ENCODE measurements at regions not wholly inside any gene's neighbourhood (a gene's known extent, or its start where the extent isn't known, plus 50 kb on each side); places are given as distances from the start of the nearest gene placed in this dataset.

GRCh38 chr6:65771946-65772345, 64.9 kb upstream of the EYS start:
- ATAC-seq (ENCODE audit: insufficient read depth, low read depth) (no peak), DNase-seq (no peak)
- TF ChIP-seq, protein P1, sequence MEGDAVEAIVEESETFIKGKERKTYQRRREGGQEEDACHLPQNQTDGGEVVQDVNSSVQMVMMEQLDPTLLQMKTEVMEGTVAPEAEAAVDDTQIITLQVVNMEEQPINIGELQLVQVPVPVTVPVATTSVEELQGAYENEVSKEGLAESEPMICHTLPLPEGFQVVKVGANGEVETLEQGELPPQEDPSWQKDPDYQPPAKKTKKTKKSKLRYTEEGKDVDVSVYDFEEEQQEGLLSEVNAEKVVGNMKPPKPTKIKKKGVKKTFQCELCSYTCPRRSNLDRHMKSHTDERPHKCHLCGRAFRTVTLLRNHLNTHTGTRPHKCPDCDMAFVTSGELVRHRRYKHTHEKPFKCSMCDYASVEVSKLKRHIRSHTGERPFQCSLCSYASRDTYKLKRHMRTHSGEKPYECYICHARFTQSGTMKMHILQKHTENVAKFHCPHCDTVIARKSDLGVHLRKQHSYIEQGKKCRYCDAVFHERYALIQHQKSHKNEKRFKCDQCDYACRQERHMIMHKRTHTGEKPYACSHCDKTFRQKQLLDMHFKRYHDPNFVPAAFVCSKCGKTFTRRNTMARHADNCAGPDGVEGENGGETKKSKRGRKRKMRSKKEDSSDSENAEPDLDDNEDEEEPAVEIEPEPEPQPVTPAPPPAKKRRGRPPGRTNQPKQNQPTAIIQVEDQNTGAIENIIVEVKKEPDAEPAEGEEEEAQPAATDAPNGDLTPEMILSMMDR (IDR thresholded peaks at IDR 0.05; ENCODE audit: borderline replicate concordance, extremely low read depth, low read length, poor library complexity, severe bottlenecking) = no peak
- no peak for TF ChIP-seq EZH2 (IDR thresholded peaks at IDR 0.05; ENCODE audit: borderline replicate concordance, low read depth, low read length, severe bottlenecking)
- Histone ChIP-seq H3K4me2 (ENCODE audit: insufficient read depth, low read length) (no peak overlapping the region), H2AFZ (ENCODE audit: low read depth, low read length) (no peak overlapping the region), H3K4me1 (ENCODE audit: insufficient read depth, low read length) (no peaks in the 10 kb centered on the region), H3K27ac (ENCODE audit: low read length) (no peak overlapping the region), H3K36me3 (ENCODE audit: insufficient read depth, low read length) (no peaks in the 10 kb centered on the region), H3K9me3 (ENCODE audit: insufficient read depth, low read length, severe bottlenecking) (peaks cover 3% of the 10 kb centered on the region), H3K9ac (ENCODE audit: low read depth, low read length) (no peak overlapping the region), H4K20me1 (ENCODE audit: insufficient read depth, low read length) (no peaks in the 10 kb centered on the region), H3K79me2 (ENCODE audit: insufficient read depth, low read length) (no peaks in the 10 kb centered on the region), H3K4me3 (ENCODE audit: low read depth in 1 of 2, low read length in 2 of 2) (no peak overlapping the region), H3K27me3 (ENCODE audit: insufficient read depth, low read length, poor library complexity) (no peaks in the 10 kb centered on the region)

DNA sequence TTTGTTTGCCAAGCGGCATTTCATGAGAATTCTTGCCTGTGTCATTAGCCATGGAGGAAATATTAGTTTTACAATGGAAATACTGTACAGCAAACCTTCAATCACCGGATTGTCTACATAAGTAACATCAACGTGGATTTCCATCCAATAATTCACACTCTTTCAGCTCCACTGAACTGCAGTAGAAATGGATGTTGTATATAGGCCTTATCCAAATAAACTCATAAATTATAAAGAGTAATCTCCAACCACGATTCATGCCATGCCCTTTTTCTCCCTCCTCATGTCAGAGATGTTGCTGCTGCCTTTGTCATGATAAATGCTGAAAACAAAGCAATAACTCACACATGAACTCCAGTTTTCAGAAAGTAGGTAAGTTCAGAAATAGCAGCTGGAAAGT, 54.9 kb upstream of the EYS start:
- Histone ChIP-seq H3K4me3 (ENCODE audit: low read depth in 1 of 2, low read length in 2 of 2) (no peak overlapping the region), H3K4me2 (ENCODE audit: insufficient read depth, low read length) (no peak overlapping the region), H3K4me1 (ENCODE audit: insufficient read depth, low read length) (no peaks in the 10 kb centered on the region), H3K9ac (ENCODE audit: low read depth, low read length) (no peak overlapping the region), H3K27ac (ENCODE audit: low read length) (no peak overlapping the region), H2AFZ (ENCODE audit: low read depth, low read length) (no peak overlapping the region), H3K79me2 (ENCODE audit: insufficient read depth, low read length) (no peaks in the 10 kb centered on the region), H3K36me3 (ENCODE audit: insufficient read depth, low read length) (no peaks in the 10 kb centered on the region), H3K27me3 (ENCODE audit: insufficient read depth, low read length, poor library complexity) (no peaks in the 10 kb centered on the region), H3K9me3 (ENCODE audit: insufficient read depth, low read length, severe bottlenecking) (no peaks in the 10 kb centered on the region), H4K20me1 (ENCODE audit: insufficient read depth, low read length) (no peaks in the 10 kb centered on the region)
- TF ChIP-seq EZH2 (IDR thresholded peaks at IDR 0.05; ENCODE audit: borderline replicate concordance, low read depth, low read length, severe bottlenecking) = no peak
- TF ChIP-seq, protein P1 (IDR thresholded peaks at IDR 0.05; ENCODE audit: borderline replicate concordance, extremely low read depth, low read length, poor library complexity, severe bottlenecking) = no peak
- ATAC-seq (ENCODE audit: insufficient read depth, low read depth) (no peak), DNase-seq (no peak)

GRCh38 chr6:65760285-65760684, 53.3 kb upstream of the EYS start:
- DNase-seq (no peak), ATAC-seq (ENCODE audit: insufficient read depth, low read depth) (no peak)
- H3K36me3 ChIP-seq (ENCODE audit: insufficient read depth, low read length) = no peaks in the 10 kb centered on the region
- H3K27me3 ChIP-seq (ENCODE audit: insufficient read depth, low read length, poor library complexity) = no peaks in the 10 kb centered on the region
- no peak overlapping the region for H2AFZ ChIP-seq (ENCODE audit: low read depth, low read length)
- H3K9ac ChIP-seq (ENCODE audit: low read depth, low read length) = no peak overlapping the region
- H3K4me1 ChIP-seq (ENCODE audit: insufficient read depth, low read length) = no peaks in the 10 kb centered on the region
- H3K27ac ChIP-seq (ENCODE audit: low read length) = no peak overlapping the region
- H3K4me2 ChIP-seq (ENCODE audit: insufficient read depth, low read length) = no peak overlapping the region
- H3K9me3 ChIP-seq (ENCODE audit: insufficient read depth, low read length, severe bottlenecking) = no peaks in the 10 kb centered on the region
- H3K79me2 ChIP-seq (ENCODE audit: insufficient read depth, low read length) = no peaks in the 10 kb centered on the region
- TF ChIP-seq, protein P1 (IDR thresholded peaks at IDR 0.05; ENCODE audit: borderline replicate concordance, extremely low read depth, low read length, poor library complexity, severe bottlenecking) = no peak
- no peak for TF ChIP-seq EZH2 (IDR thresholded peaks at IDR 0.05; ENCODE audit: borderline replicate concordance, low read depth, low read length, severe bottlenecking)
- no peak overlapping the region for H3K4me3 ChIP-seq (ENCODE audit: low read depth in 1 of 2, low read length in 2 of 2)
- no peaks in the 10 kb centered on the region for H4K20me1 ChIP-seq (ENCODE audit: insufficient read depth, low read length)
